T-helper 2 cell (primary cell): ENCODE measurements at regions not wholly inside any gene's neighbourhood (a gene's known extent, or its start where the extent isn't known, plus 50 kb on each side); places are given as distances from the start of the nearest gene placed in this dataset.

Experiments
- DNase-seq, 5 experiments: peaks; one replicate each; pipeline versions ENCODE4 v3.0.0 to v3.0.0-alpha.2; 2012 to 2022

DNA sequence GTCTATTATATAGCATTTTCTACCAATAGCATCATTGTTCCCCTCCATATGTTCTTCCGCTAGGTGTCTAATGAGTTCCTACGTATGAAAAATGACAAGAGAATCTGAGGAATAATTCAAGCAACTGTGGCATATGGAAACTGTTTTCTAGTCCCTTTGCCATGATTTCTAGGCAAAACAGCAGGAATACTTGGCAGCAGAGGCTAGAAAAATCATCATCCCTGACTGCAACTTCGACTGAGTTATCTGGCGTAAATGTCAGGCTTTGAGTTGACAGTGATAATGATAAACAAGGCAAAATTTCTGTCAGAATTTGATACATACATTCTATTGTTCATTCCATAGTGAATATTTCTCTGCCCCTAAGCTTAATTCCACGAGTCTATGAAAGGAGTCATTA is 572.8 kb upstream of the USP15 start:
- DNase-seq = no peak

DNA sequence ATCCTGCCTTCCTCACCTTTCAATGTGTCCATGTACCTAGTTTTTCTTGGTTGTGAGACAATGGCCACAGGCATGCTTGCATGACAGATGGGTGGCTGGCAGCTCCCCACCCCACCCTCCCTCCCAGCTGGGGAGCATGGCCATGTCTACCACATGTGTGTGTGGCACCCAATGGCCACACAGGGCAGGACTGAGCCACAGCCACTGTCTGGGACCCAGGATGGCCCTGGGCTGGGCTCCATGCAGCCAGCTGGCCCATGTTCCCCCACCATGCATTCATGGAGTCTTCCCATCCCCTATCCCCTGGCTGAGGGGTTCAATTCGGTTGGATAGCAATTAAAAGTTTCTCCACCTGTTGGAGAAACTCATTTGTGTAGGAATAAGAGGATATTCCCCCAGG is 566.0 kb upstream of the USP15 start:
- DNase-seq = no peak

GRCh38 chr12:61701471-61701870 is 558.7 kb upstream of the USP15 start:
- DNase-seq = no peak

DNA sequence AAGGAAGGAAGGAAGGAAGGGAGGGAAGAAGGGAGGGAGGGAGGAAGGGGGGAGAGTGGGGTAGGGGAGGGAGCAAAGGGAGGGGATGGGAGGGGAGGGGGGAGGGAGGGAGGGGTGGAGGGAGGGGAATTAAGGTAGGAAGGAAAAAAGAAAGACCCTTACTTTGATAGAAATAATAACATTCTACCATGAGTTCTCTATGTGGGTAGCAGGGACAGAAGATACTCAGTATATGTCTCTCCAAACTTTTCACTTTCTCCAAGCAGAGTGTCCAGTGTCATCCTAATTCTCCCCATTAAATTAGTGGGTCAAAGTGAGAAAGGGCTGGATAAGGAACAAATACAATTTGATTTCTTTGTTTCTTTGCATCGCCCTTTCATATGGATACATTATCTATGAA is 553.4 kb upstream of the USP15 start:
- DNase-seq = no peak

DNA sequence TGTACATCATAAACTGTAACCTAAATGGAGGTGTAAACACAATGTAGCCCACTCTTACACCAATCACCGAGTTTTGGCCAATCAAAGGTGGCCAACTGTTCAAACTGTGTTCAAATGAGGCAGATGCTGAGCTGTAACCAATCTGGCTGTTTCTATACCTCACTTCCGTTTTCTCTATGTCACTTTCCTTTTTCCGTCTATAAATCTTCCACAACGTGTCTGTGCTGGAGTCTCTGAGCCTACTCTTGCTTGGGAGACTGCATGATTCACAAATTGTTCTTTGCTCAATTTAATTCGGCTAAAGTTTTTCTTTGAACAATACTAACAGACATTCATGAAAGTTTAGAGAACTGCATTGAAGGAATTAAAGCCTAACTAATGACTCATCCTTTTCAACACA is 547.1 kb upstream of the USP15 start:
- DNase-seq = no peak

DNA sequence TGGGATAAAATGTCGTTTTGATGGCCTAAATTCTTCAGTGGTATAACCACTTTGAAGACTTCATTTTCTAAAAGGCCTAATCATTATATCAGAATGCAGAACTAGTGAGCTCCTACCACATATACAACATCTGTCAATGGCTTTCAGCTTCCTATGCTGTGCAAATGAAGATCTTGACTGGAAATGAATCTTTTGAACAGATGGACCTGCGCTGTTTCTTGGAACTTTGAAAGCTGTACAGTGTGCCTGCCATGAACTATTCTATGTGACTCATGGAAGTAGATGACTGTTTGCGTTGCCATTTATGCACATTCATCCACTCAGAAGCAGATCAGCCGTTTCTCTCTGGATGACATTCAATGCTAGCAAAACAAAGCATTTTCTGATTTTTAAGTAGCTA is 542.2 kb upstream of the USP15 start:
- no peak for DNase-seq

GRCh38 chr12:61739925-61740324 is 520.3 kb upstream of the USP15 start:
- no peak for DNase-seq

DNA sequence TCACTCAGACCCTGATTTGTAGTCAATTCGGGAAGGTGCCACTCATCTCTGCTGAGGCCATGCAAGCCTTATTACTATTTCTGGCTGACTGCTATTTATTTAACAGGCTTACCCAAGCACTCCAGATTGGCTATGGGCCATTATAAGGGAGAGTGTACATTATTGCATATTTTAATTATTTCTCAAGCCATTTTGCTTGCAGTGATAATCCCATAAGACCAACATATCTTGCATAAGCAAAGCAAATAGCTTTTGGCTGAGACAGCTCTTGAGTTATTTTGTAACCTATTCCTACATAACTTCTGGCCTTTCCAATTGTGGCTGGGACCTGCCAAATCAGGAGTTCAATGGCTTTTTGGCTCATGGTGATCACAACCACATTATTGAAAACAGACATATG is 509.6 kb upstream of the USP15 start:
- no peak for DNase-seq

GRCh38 chr12:61754214-61754613 is 506.0 kb upstream of the USP15 start:
- no peak for DNase-seq

GRCh38 chr12:61757831-61758505 is 502.2 kb upstream of the USP15 start:
- DNase-seq = no peak

DNA sequence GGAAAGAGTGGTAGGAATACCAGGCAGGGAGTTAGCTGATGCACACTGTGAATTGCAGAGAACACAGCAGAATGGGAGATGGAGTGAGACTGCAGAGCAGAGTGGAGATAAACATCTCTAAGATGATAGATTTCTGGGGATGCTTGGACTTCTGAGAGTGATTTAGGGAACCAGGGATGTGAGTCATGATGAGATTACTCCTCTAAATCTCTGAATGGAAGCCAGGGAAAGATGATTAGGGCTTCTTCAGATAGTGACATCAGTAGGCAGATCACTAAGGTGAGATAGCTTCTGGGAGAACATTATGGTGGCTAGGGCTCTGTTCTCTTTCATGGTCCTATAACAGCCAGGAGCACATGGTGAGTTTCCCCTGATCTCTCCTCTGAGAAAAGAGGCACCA is 501.5 kb upstream of the USP15 start:
- DNase-seq = no peak

DNA sequence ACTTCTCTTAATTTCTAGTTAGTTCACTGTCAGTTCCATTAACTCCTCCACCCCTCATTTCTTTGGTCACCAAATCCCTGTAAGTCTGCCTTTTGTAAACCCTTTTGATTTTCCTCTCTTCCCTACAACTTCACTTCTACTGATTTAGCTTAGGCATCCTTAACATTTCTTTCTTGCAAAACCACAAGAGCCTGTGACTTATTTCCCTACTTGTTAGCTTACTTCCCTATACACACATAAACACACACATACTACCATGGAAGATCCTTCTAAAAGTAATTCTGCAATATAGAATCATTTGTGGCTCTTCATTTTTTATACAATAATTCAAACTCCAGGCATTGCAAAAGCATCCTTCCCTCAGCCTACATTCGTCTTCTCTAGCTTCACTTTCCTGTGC is 494.3 kb upstream of the USP15 start:
- no peak for DNase-seq

- DNase-seq = no peak
These were observed 479.8 kb upstream of the USP15 start for GRCh38 chr12:61780435-61780834.

DNA sequence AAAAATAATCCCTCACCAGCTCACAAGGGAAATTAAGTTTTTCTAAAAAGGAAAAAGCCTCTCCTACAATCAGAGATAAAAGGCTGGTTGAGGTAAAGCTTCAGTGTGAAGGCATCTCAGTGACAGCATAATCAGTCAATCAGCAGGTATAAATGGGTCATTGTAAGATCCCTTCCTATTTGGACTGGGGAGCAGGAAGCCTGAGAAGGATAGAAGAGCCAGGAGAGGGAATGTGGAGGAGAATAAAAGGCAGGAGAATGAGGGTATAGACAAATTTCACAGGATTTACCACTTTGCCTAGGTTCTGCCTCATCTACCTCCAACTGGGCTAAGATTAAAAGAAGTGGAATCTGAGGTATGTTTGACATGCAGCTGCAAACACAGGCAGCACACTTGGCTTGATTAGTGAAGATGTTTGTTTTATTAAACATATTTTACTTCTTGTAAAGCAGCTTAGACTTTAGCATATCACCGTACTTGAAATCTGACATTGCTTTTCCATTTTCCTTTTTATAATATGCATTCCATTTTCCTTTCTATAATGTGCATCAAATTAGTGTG is 479.1 kb upstream of the USP15 start:
- no peak for DNase-seq

GRCh38 chr12:61796846-61797245 is 463.4 kb upstream of the USP15 start:
- no peak for DNase-seq

DNA sequence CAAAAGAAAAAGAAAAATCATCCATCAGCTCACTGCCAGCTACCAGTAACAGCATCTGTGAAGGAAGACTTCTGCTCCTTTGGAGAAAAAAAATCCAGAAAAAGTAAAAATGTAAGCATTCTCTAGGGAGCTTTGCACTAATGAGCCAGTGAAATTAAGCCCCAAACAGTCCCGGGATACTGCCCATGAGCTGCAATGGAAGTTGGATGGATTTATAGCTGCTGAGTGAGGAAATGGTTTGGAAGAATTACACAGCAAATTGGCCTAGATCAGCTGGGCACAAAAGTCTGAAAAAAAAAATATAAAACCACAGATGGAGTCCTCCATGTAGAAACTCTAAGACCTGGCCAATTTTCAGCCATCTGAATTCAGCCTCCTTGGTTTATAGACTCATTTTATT is 462.9 kb upstream of the USP15 start:
- DNase-seq = no peak

GRCh38 chr12:61798778-61799177 is 461.4 kb upstream of the USP15 start:
- DNase-seq = no peak

- no peak for DNase-seq
These were observed 455.9 kb upstream of the USP15 start for GRCh38 chr12:61804301-61804700.

DNA sequence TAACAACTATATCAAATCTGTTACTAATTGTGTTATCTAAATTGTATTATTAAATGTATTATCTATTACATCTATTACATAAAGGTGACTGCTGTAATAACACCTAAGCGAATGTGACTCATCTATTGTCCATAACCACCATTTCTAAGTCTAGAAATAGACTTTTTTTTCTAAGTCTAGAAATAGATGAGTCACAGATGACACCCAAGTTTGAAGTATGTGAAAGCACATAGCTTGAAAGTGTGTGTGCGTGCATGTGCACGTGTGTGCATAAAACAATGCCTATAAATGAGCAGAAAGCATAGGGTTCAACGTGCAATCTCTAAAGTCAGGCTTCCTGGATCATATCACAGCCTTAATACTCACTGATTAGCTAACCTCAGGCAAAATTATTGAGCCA is 451.3 kb upstream of the USP15 start:
- DNase-seq = no peak

DNA sequence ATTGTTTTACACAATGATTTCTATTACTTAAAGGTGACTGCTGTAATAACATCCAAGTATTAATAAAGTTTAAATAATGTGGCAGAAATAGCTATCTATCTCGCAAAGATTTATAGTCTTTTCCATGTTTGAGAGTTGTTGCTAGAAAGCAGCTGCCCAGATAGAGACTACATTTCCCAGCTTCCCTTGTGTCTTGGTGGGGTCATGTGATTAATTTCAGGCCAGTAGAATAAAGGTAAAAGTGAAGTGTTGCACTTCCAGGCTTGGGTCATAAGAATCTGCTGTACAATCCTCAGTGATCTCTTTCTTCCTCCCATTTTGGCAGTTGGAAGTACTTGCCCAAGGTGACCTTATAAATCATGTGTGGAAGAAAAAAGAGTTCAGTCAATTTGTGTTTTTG is 449.7 kb upstream of the USP15 start:
- DNase-seq = no peak

DNA sequence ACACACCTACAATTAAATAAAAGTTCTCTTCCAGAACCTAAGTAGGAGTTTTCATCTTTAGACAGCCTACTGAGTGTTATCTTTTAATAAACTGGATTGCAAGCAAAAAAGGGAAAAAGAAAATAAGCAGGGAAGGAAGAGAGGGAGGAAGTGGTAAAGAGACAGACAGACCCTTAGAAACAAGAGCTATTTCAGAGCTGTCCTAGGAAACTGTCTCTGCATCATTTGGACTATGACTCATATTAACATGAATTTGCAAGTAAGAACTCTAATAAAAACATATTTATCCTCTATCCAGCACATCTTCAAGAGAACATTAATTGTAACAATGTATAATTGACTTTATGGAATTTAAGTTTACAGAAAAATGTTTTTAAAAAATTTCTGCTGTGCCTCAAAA is 438.8 kb upstream of the USP15 start:
- DNase-seq = no peak

- DNase-seq = no peak
These were observed 437.1 kb upstream of the USP15 start for GRCh38 chr12:61823102-61823501.

DNA sequence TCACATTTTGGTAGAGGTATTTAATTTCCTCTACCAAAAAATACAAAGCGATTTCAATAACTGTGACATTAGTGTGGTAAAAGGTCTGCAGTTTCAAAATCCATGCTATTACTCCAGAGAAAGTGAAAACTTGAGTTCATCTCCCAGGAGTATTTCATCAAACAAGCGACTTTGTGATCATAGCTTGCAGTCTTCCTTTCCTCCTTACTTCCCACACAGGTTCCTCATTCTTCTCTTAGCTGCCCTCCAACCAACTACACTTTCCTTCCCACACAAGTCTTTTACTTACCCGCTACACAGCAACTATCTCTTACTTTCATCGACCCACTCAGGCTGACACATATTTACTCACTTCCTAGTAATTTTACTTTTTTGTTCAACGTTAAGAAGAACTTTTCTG is 413.4 kb upstream of the USP15 start:
- no peak for DNase-seq

DNA sequence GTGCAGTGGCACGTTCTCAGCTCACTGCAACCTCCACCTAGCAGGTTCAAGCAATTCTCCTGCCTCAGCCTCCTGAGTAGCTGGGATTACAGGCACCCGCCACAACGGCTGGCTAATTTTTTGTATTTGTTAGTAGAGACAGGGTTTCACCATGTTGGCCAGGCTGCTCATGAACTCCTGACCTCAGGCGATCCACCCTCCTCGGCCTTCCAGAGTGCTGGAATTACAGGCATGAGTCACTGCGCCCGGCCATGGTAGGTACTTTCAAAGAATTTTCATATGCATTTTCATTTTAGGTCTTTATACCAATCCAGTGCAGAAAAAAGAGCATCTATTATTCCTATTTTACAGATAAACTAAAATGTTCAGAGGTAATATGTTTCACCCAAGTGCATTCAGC is 411.3 kb upstream of the USP15 start:
- DNase-seq = no peak

DNA sequence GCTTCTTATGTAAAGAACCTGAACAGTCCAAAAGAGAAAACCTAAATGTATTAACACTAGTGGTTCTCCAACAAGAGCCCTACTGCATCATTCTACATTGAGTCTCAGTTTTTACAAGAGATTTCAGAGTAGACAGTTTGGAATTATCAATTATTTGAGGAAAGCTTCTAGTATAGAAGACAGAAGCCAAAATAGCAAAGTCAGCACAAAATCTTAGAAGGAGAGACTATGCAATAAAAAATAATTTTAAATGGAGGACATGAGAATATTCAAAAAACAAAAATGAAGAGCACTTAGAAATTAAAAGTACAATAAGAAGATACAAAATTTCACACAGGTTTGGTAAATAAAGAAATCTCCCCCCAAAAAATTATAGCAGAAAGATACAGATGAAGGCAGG is 406.3 kb upstream of the USP15 start:
- no peak for DNase-seq
